Testis (tissue), 2 donors: ENCODE measurements at regions not wholly inside any gene's neighbourhood (a gene's known extent, or its start where the extent isn't known, plus 50 kb on each side); places are given as distances from the start of the nearest gene placed in this dataset.

Source experiments
- CTCF ChIP-seq, 3 experiments: fragments of 450-650 bp in 2 of 3; fragments of 200-600 bp in 1 of 3; sonication (generic) in 1 of 3; IDR thresholded peaks; one replicate each; pipeline ENCODE4 v1.5.1; 2016 to 2019; ENCODE audit warnings: antibody characterized with exemption in 3 of 3, mild to moderate bottlenecking in 2 of 3, moderate library complexity in 1 of 3
- POLR2A ChIP-seq: fragments of 450-650 bp; IDR thresholded peaks from one replicate; pipeline ENCODE4 v1.6.1; 2017; ENCODE audit warnings: antibody characterized with exemption, mild to moderate bottlenecking, moderate library complexity

GRCh38 chrX:113558576-113558975 lies 717.9 kb upstream of the AMOT start:
- TF ChIP-seq POLR2A (no peak), CTCF (IDR thresholded peaks at IDR 0.05) (no peak)
